HG03108 (cell line): ENCODE measurements at regions not wholly inside any gene's neighbourhood (a gene's known extent, or its start where the extent isn't known, plus 50 kb on each side); places are given as distances from the start of the nearest gene placed in this dataset.
"Not testable (repeated sequence)": the region's sequence is repeated elsewhere in the genome, so short reads cannot be mapped to it uniquely, and the experiment has no call there.

Source experiments
- ATAC-seq: cut with Tn5 transposase; IDR thresholded peaks from one replicate; pipeline ENCODE4 v1.9.1; 2021; ENCODE audit warnings: moderate library complexity; ENCODE audit not compliant: unreplicated experiment

DNA sequence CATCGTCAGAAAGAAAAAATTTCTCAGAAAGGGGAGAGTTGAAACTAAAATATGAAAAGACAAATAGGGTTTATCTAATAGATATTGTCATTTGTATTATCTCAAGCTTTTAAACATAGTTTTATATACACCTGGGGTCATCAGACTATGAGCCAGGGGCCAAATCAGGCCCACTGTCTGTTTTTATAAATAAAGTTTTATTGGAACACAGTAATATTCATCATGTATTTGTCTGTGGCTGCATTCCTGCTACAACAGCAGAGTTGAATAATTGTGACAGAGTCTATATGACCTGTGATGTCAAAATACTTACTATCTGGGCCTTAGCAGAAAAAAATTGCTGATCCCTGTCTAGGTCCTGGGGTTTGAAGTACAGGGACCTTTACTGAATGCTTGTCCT lies 120.5 kb upstream of the RUNX1 start:
- no peak for ATAC-seq

DNA sequence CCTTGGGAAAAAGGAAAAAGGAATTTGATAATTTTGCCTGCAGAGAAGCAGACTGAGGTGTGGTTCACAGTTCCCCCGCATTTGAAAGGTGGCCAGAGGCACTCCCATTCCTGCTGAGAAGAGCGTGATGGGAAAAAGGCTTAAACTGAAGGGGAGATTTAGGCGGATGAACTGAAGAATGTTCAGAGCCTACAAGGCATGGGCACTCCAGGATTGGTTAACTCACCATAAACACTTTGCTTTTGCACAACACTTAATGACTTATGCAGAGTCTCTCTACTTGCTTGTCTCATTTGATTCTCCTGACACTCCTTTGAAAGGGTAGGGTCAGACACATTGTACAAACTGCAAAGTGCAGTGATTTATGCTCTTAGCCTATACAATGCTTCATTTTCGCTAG lies 119.6 kb upstream of the RUNX1 start:
- ATAC-seq: no peak

GRCh38 chr21:35164971-35165483 lies 115.9 kb upstream of the RUNX1 start:
- ATAC-seq: no peak

GRCh38 chr21:35164380-35164779 lies 115.3 kb upstream of the RUNX1 start:
- ATAC-seq: no peak

- ATAC-seq: no peak
These were observed 114.3 kb upstream of the RUNX1 start for GRCh38 chr21:35163411-35163810.

DNA sequence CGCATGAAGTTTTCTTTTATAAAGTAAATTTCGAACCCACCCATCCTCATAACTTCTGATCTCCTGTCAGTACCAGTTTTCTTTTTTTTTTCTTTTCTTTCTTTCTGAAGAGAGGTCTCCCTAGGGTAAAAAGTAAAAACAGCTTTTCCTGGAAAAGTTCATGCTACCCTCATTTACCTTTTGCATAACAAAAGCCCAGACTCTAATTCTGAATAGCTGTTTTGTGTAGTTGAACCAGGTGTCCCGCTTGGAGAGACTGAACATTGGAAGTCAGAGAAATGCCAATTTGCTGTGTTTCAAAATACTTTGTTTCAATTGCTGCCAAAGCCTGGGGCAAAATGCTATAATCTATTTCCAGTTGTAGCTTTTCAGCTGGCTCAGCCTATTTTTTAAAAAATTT lies 113.7 kb upstream of the RUNX1 start:
- ATAC-seq: no peak

DNA sequence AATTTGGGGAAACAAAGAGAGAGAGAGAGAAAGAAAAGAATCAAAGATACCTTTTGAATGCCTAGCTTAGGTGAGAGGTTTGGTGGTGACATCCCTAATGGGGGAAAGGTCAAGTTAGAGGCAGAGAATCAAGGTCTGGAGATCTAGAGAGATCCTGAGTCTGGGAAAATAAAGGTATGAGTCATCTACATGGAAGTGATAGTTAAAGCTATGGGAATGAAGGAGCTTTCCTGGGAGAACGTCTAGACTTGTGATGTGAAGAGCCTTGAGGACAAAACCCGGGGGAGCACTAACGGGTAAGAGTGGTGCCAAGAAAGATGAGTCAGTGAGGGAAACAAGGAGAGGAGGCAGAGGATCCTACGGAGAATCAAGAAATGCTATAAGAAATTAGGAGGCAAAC lies 110.8 kb upstream of the RUNX1 start:
- ATAC-seq: no peak

- not testable (repeated sequence) for ATAC-seq
These were observed 108.3 kb upstream of the RUNX1 start for GRCh38 chr21:35157374-35157773.

GRCh38 chr21:35156293-35157278 lies 107.5 kb upstream of the RUNX1 start:
- ATAC-seq: no peak

- ATAC-seq: no peak
These were observed 105.7 kb upstream of the RUNX1 start for GRCh38 chr21:35154788-35155187.

DNA sequence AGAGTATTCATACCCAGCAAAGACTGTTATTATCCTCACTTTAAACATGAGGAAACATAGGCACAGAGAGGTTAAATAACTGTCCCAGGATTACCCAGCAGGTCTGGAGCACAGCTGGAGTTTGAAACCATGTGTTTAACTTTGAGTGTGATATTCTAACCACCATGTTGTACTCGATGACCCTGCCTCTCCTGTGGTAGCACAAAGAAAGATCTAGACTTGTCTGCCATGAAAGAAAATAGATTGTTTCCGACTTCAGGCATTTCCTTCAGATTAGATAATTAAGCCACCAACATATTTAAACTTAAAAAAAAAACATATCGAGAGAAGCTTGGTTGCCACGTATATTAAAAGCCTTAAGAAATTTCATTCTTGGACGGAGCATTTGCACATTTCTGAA lies 104.6 kb upstream of the RUNX1 start:
- no peak for ATAC-seq

DNA sequence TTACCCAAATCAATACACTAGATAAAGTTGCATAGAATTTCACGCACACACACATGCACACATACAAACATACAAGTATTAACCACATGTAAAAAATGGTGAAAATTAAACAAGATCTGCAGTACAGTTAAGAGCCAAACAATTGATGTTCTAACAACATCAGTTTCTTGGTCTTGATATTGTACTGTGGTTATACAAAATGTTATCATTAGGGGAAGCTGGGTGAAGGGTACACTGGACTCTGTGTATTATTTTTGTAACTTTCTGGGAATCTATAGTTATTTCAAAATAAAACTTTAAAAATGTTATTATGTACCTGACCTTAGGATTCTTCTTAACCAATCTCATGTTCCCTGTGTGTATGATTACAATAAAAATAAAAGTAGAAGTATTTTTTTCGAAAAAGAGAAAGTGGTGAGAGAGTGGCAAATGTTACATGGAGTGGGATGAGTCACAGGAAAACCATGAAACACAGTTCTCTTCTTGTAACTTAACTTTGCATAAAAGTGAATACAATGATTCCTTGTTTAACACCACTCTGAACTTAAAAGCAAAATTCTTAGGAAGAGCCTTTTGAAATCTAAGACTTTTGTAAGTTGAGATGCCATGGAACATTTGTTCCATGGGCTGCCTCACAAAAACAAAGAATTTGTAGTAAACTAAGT lies 101.6 kb upstream of the RUNX1 start:
- no peak for ATAC-seq

DNA sequence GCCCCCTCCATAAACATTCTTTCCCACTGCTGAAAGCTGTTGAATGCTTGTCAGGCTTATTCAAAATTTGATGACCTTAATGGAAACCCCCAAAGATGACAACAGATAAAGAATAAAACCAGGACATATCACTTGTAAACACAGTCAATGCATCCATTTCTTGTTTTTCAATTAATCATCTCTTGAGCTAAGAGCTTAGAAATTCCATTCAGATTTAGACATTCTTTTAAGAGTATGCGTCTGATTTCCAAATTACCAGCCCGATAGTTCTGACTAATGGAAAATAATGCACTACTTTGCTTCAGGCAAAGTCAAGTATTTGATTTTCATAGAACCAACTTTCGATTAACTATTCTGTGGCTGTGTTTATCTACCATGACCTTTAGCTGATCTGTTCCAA lies 100.6 kb upstream of the RUNX1 start:
- ATAC-seq: no peak

DNA sequence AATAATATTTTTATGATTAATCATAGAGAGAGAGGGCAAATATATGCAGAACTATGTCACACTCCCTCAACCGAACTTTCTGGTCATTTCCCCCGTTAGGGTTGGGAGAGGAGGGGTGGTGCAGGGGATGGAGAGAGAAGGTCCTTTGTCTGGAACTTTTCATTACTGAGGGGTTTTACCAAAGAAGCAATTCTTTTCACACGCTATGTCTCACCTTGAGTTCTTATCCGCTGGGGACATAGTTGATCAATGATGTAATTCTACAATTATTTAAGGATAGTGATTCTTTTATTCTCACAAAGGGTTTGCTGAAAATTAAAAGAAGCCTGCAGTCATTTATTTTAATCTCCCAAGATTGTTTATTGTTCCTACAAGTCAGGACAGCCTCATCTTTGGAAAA lies 98.3 kb upstream of the RUNX1 start:
- ATAC-seq: no peak

GRCh38 chr21:35145626-35146233 lies 96.6 kb upstream of the RUNX1 start:
- no peak for ATAC-seq

GRCh38 chr21:35144978-35145377 lies 95.9 kb upstream of the RUNX1 start:
- ATAC-seq: no peak

GRCh38 chr21:35142036-35142815 lies 93.1 kb upstream of the RUNX1 start:
- ATAC-seq: no peak

DNA sequence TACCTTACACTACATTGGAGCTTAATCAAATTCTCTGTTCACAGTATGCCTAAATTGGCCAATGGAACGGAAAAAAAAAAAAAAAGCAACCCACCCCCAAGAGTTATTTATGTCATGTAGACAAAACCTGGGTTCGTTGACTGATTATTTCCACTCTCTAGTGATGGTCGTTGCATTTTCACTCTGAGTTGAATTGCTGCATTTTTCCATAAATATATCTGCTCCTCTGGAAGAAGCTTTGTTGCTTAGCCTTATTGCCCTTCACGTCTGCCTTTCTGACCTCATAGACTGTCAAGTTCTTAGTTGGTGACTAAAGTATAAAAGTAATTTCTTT lies 90.2 kb upstream of the RUNX1 start:
- ATAC-seq: no peak

- ATAC-seq: no peak
These were observed 89.7 kb upstream of the RUNX1 start for GRCh38 chr21:35138665-35139381.

- ATAC-seq: no peak
These were observed 87.6 kb upstream of the RUNX1 start for GRCh38 chr21:35136586-35137219.
